GM12865 (cell line): ENCODE measurements at regions not wholly inside any gene's neighbourhood (a gene's known extent, or its start where the extent isn't known, plus 50 kb on each side); places are given as distances from the start of the nearest gene placed in this dataset.
A peak's percentile ranks its signal among the peaks of the same experiment; 100 is the strongest.

Source experiments
- DNase-seq: peaks from one replicate; pipeline ENCODE4 v3.0.0; 2010; ENCODE audit warnings: low read depth
- H3K4me3 ChIP-seq: 2 replicates; pipeline ENCODE4 v1.5.1; 2011; ENCODE audit warnings: mild to moderate bottlenecking, low read depth, low read length, control low read depth
- TF ChIP-seq, protein P1 (sequence below): IDR thresholded peaks from 2 replicates; pipeline ENCODE4 v1.5.1; 2011; ENCODE audit warnings: low read length, control low read depth, low read depth, inconsistent platforms; ENCODE audit not compliant: insufficient read depth; ENCODE audit errors: missing control alignments

DNA sequence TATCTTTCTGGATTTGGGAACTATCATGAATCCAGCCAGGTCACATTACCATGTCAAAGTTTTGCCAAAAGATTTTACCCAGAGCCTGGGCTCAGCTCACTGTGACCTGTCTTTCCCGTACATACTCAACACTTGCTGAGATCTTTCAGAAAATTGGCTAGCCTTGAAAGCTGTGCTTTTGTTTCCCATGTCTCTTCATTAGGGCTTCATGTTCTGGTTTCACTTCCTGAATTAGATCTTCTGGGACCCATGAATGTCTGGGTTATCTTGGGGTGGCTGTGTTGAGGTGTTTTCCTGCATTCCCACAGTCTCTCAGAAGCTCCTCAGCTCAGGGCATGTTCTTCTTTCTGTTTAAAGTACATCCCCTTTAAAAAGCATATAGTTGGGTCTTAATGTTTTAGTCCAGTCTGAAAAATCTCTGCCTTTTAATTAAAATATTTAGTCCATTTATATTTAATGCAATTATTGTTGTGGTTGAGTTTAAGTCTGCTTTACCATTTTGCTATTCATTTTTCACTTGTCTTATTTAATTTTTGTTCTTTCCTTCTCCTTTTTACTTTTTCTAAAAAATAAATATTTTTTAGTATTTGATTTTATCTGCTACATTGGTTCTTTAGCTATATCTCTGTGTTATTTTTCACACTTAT is 242.7 kb downstream of the VRK1 start:
- TF ChIP-seq, protein P1, sequence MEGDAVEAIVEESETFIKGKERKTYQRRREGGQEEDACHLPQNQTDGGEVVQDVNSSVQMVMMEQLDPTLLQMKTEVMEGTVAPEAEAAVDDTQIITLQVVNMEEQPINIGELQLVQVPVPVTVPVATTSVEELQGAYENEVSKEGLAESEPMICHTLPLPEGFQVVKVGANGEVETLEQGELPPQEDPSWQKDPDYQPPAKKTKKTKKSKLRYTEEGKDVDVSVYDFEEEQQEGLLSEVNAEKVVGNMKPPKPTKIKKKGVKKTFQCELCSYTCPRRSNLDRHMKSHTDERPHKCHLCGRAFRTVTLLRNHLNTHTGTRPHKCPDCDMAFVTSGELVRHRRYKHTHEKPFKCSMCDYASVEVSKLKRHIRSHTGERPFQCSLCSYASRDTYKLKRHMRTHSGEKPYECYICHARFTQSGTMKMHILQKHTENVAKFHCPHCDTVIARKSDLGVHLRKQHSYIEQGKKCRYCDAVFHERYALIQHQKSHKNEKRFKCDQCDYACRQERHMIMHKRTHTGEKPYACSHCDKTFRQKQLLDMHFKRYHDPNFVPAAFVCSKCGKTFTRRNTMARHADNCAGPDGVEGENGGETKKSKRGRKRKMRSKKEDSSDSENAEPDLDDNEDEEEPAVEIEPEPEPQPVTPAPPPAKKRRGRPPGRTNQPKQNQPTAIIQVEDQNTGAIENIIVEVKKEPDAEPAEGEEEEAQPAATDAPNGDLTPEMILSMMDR, result no peak
- DNase-seq, result peak; percentile 56
- no peak overlapping the region for H3K4me3 ChIP-seq

DNA sequence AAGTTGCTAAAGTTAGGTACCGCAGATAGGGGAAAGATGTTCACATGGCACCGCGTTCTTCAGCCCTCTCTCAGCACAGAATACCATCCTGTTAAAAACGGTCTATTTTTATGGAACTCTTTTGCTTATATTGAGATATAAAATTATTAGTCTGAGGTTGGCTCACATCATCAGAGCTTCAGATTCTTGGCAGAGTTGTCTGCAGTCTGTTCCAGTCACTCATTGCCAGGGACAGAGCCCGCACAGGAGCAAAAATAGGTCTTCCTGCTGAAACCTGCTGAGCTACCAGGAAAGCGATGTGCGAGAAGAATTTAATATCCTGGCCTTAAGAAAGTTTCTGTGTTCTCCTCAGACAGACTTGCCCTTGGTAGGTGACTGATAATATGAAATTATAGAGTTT is 249.8 kb downstream of the VRK1 start:
- H3K4me3 ChIP-seq, result no peak overlapping the region
- TF ChIP-seq, protein P1, result no peak
- no peak for DNase-seq

DNA sequence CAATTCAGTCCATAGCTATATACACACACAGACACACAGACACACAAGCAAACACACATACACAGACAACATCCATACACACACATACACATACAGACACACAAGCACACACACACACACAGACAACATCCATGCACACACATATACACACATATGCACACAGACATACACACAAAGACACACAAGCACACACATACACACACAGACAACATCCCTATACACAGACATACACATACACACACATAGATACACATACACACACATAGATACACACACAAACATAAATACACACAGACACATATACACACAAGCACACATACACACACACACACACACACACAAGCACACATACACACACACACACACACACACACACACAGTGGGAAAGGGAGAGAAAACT is 254.8 kb downstream of the VRK1 start:
- TF ChIP-seq, protein P1, result no peak
- no peak for DNase-seq
- no peak overlapping the region for H3K4me3 ChIP-seq

DNA sequence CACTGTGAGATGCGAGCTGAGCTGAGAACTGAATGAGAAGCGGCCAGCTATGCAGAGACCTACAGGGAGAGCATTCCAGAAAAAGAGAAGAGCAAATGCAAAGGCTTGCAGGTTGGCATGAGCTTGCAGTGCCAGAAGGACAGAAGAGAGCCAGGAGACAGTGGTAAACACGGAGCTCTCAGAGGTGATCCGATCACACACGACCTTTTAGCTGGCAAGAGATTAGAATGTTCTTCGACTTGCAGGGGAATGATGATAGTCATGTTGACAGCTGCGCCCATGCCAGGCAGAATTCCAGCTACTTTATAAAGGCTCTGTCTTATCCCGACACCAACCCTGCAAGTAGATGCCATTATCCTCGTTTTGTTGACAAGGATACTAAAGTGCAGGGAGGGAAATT is 256.8 kb downstream of the VRK1 start:
- H3K4me3 ChIP-seq, result no peak overlapping the region
- TF ChIP-seq, protein P1, result no peak
- DNase-seq, result no peak

DNA sequence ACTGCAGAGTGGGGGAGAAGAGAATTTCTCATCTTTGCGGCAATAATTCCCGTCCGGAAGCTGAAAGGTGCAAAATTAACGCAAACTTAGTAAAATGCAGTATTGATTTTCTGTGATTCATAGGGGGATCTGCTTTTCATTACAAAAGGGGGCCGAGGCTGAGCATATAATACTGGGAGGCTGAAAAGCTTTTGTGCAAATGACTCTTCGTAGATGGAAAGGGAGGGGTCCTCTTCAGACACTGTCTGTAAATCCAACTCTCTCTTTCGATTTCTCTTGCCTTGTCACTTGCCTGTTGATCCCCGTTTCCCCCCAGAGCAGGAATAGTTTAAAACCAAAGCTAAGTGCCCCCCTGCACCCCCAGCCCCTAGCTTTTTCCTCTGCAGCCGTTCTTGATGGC is 258.2 kb downstream of the VRK1 start:
- TF ChIP-seq, protein P1, result no peak
- no peak for DNase-seq
- H3K4me3 ChIP-seq, result no peak overlapping the region

DNA sequence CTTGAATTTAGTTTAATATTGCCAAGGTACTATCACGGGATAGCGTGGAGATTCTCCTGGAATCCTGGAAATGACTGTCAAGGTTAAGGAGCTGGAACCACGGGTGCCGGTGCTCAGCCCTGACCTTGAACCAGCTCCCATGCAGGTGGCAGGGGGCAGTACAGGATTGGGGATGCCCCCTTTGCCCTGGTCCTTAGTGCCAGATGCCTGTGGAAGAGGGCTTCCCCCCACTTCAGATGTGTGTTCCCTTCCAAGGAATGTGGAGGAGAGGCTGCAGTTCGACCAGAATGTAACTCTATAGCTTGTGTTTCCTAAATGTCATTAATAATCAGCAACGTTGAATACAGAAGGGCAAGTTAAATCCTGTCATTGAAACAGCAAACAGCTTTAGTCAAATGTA is 258.9 kb downstream of the VRK1 start:
- DNase-seq, result no peak
- TF ChIP-seq, protein P1, result no peak
- H3K4me3 ChIP-seq, result no peak overlapping the region
